ENCODE measurements at regions not wholly inside any gene's neighbourhood (a gene's known extent, or its start where the extent isn't known, plus 50 kb on each side); places are given as distances from the start of the nearest gene placed in this dataset.

- no peak for TF ChIP-seq EZH2 (IDR thresholded peaks at IDR 0.05; ENCODE audit: borderline replicate concordance, low read length)
- no peak for TF ChIP-seq CTCF (conservative IDR thresholded peaks at IDR 0.05 in 1 of 2, IDR thresholded peaks at IDR 0.05 in 1 of 2; ENCODE audit: extremely low read depth in 1 of 2, insufficient read depth in 1 of 2, low read depth in 1 of 2, low read length in 2 of 2)
Measured at GRCh38 chr7:18369011-18369410, 126.5 kb upstream of the HDAC9 start.
